IPS DF 6.9 (cell line): ENCODE measurements at regions not wholly inside any gene's neighbourhood (a gene's known extent, or its start where the extent isn't known, plus 50 kb on each side); places are given as distances from the start of the nearest gene placed in this dataset.

ENCODE experiments used
- DNase-seq: peaks from one replicate; pipeline ENCODE4 v3.0.0-alpha.2; 2013; ENCODE audit warnings: low read depth, low spot score
- H3K27ac ChIP-seq: one replicate; pipeline ENCODE4 v1.5.1; 2013; ENCODE audit warnings: low read length, control low read depth
- H3K27me3 ChIP-seq: 2 replicates; pipeline ENCODE4 v1.6.1; 2013; ENCODE audit warnings: mild to moderate bottlenecking, low read length; ENCODE audit not compliant: control insufficient read depth, insufficient read depth
- H3K36me3 ChIP-seq: 2 replicates; pipeline ENCODE4 v1.6.1; 2013; ENCODE audit warnings: low read length; ENCODE audit not compliant: control insufficient read depth, insufficient read depth
- H3K4me1 ChIP-seq: 2 replicates; pipeline ENCODE4 v1.6.1; 2013; ENCODE audit warnings: low read length; ENCODE audit not compliant: control insufficient read depth, insufficient read depth
- H3K4me3 ChIP-seq: 2 replicates; pipeline ENCODE4 v1.5.1; 2013; ENCODE audit warnings: mild to moderate bottlenecking, low read length
- H3K9me3 ChIP-seq: 2 replicates; pipeline ENCODE4 v1.6.1; 2013; ENCODE audit warnings: low read length, inconsistent platforms; ENCODE audit not compliant: control insufficient read depth, insufficient read depth
- WGBS: extraction: QIAGEN DNeasy Blood & Tissue Kit; methylation state at CpG from one replicate; pipeline ENCODE4 v1.1.7; 2013; ENCODE audit warnings: mixed read lengths, missing lambda C conversion rate; ENCODE audit not compliant: insufficient read length, insufficient coverage; 5-methylcytosine and 5-hydroxymethylcytosine counted together

DNA sequence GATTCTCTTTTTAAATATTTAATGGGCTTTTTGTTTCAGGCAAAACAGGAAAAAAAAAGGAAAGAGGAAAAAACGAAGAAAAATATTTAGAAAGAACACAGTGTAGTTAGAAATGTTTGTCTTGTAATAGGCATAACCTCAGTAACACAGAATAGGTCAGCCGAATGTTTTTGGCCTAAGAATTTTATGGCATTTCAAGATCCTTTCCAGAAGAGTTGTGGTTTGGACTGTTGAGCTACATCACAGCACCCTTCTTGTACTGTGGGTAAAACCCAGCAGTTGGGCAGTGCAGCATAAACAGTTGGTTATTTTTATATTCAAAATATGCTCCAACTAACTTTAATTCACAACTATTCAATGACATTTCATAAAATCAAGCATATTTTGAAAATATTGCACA is 474.4 kb upstream of the AGTR1 start:
- Histone ChIP-seq H3K36me3 (no peaks in the 10 kb centered on the region), H3K9me3 (no peaks in the 10 kb centered on the region), H3K4me3 (no peak overlapping the region), H3K27me3 (no peaks in the 10 kb centered on the region), H3K27ac (no peak overlapping the region), H3K4me1 (no peaks in the 10 kb centered on the region)
- no CpG with 5 or more reads among the region's 2 CpGs for WGBS
- no peak for DNase-seq

DNA sequence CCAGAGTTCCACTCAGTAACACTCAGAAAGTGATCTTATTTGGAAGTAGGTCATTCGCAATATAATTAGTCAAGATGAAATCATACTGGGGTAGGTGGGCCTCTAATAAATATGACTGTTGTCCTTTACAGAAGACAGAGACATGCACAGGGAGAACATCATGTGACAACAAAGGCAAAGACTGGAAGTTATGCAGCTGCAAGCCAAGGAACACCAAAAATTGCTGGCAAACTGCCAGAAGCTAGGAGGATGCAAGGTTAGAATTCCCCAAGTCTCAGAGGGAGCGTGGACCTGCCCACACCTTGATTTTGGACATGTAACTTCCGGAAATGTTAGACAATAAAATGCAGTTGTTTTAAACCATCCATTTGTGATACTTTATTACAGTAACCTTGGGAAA is 471.5 kb upstream of the AGTR1 start:
- Histone ChIP-seq H3K4me1 (no peaks in the 10 kb centered on the region), H3K9me3 (no peaks in the 10 kb centered on the region), H3K4me3 (no peak overlapping the region), H3K36me3 (no peaks in the 10 kb centered on the region), H3K27me3 (no peaks in the 10 kb centered on the region), H3K27ac (no peak overlapping the region)
- DNase-seq, result no peak
- WGBS, result no CpG with 5 or more reads among the region's 3 CpGs

DNA sequence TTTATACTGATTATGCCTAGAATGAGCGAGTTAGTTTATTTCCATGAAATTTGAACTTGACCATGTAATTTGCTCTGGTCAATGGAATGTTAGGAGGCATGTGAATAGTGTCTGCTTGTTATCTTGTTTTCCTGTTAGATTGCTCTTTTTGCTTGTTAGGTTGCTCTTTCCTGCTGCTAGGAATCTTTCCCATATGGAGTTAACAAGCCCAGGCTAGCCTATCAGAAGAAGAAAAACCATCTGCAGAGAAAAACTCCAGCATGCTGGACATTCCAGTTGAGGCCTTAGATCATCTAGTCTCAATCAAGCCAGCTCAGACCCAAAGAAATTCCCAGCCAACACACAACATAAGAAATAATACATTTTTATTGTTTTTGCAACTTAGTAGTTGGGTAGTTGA is 470.2 kb upstream of the AGTR1 start:
- no peaks in the 10 kb centered on the region for H3K27me3 ChIP-seq
- no peaks in the 10 kb centered on the region for H3K4me1 ChIP-seq
- no peak for DNase-seq
- H3K9me3 ChIP-seq, result no peaks in the 10 kb centered on the region
- no CpG with 5 or more reads among the region's 1 CpG for WGBS
- H3K27ac ChIP-seq, result no peak overlapping the region
- no peak overlapping the region for H3K4me3 ChIP-seq
- no peaks in the 10 kb centered on the region for H3K36me3 ChIP-seq

DNA sequence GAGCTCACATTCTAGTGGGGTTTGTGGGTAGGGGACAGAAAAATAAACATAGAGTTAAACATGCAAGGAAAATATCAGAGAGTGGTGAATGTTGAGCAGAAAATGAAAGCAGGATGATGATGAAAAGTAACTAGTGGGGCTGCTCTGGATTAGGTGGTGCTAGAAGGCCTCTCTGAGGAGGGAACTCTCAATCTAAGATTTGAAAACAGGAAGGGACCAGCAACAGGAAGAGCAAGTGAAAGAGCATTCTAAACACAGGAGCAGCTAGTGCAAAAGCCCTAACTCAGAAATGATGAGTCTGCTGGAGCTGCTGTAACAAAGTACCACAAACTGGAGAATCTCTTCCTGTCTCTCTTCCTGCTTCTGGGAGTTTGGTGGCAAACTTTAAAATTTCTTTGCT is 468.6 kb upstream of the AGTR1 start:
- no peaks in the 10 kb centered on the region for H3K4me1 ChIP-seq
- H3K4me3 ChIP-seq, result no peak overlapping the region
- no peaks in the 10 kb centered on the region for H3K27me3 ChIP-seq
- no peak for DNase-seq
- no peaks in the 10 kb centered on the region for H3K36me3 ChIP-seq
- no peak overlapping the region for H3K27ac ChIP-seq
- no peaks in the 10 kb centered on the region for H3K9me3 ChIP-seq

DNA sequence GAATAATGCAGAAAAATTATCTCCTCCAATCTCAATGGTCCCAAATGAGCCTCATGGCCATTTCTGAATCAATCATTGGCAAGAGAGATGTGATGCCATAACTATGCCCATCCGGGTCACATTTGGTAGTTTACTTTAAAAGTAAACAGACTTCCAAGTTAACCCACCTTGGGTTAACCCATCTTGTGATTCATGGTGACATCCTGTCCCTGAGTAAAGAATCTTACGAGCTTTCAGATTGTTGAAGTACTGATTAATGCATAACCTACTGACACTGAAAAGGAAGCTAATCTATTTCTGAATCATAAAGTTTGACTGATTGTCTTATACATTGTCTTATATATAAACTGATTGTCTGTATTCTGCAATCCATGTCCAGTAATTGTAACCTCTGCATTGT is 467.2 kb upstream of the AGTR1 start:
- H3K27ac ChIP-seq, result no peak overlapping the region
- no CpG with 5 or more reads among the region's 2 CpGs for WGBS
- H3K27me3 ChIP-seq, result no peaks in the 10 kb centered on the region
- H3K9me3 ChIP-seq, result no peaks in the 10 kb centered on the region
- H3K4me3 ChIP-seq, result no peak overlapping the region
- no peaks in the 10 kb centered on the region for H3K36me3 ChIP-seq
- no peaks in the 10 kb centered on the region for H3K4me1 ChIP-seq
- DNase-seq, result no peak

DNA sequence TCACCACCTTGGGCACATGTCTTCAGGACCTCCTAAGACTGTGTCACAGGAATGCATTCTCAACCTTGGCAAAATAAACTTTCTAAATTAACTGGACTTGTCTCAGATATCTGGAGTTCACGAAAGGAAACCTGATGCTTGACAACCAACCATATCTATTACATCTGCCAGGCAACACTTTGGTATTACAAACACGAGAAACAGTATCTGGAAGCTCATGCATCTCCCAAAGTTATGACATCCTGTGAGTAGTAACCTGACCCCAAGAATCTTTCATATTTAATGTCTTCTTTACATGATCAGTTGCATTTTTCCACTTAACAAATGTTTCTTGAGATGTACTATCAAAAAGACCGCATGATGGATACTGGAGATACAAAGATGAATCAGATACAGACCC is 465.3 kb upstream of the AGTR1 start:
- H3K27me3 ChIP-seq, result no peaks in the 10 kb centered on the region
- WGBS, result no CpG with 5 or more reads among the region's 3 CpGs
- H3K27ac ChIP-seq, result no peak overlapping the region
- no peaks in the 10 kb centered on the region for H3K9me3 ChIP-seq
- no peak for DNase-seq
- no peak overlapping the region for H3K4me3 ChIP-seq
- H3K4me1 ChIP-seq, result no peaks in the 10 kb centered on the region
- no peaks in the 10 kb centered on the region for H3K36me3 ChIP-seq

DNA sequence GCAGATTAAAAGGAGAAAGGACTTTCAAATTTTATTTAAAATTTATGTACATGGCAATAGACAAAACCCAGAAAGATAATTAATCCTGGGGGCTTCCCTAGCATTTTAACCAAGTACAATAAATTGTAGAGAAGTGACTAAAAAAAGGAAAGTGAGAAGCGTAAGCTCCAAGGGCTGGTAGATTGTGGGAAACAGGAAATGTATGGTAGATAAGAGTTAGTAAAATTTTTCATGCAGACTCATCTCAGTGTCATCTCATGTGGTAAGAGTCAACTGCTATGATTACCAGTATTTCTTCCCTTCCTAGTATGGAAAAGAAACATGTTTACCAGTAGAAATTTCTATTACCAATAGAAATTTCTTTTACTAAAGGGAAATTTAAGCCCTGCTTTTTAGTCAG is 464.3 kb upstream of the AGTR1 start:
- Histone ChIP-seq H3K36me3 (no peaks in the 10 kb centered on the region), H3K27me3 (no peaks in the 10 kb centered on the region), H3K4me1 (no peaks in the 10 kb centered on the region), H3K27ac (no peak overlapping the region), H3K4me3 (no peak overlapping the region), H3K9me3 (no peaks in the 10 kb centered on the region)
- DNase-seq, result no peak
- no CpG with 5 or more reads among the region's 1 CpG for WGBS

DNA sequence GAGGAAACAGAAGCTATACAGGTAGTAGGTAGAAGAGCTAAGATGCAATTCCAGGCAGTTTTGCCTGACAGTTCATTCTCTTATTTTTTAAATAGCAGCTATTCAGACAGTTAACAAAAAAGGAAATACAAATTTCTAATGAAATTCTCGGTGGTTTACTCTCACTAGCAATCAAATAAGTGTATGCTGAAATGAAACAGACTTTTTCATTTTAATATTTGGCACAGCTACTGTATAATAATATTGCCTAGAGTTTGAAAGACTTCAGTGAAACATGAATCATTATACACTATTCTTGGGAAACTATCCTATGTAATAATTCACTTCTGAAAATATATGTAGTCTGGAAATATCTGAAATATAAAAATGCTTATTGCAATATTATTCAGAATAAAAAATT is 463.2 kb upstream of the AGTR1 start:
- no peak overlapping the region for H3K27ac ChIP-seq
- WGBS, result no CpG with 5 or more reads among the region's 1 CpG
- no peaks in the 10 kb centered on the region for H3K4me1 ChIP-seq
- H3K9me3 ChIP-seq, result no peaks in the 10 kb centered on the region
- no peaks in the 10 kb centered on the region for H3K27me3 ChIP-seq
- no peak for DNase-seq
- no peak overlapping the region for H3K4me3 ChIP-seq
- no peaks in the 10 kb centered on the region for H3K36me3 ChIP-seq

DNA sequence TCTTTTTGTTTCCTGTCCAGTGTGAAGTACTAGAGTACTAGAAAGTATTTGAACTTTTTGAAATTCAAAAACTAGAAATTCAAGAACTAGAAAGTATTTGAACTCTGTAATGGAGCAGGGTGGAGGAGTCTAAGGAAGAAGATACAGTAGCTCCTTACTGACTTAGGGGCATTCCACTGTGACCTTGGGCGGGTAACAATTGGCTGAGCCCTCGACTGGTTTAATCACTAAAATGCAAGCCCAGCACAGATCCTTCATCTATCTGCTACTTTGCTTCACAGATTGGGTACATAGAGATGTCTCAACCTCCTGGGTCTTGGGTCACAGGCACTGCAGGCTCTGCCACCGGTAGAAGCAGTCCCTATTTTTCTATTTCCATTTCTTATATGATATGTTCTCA is 462.1 kb upstream of the AGTR1 start:
- Histone ChIP-seq H3K27me3 (no peaks in the 10 kb centered on the region), H3K9me3 (no peaks in the 10 kb centered on the region), H3K36me3 (no peaks in the 10 kb centered on the region), H3K4me3 (no peak overlapping the region), H3K27ac (no peak overlapping the region), H3K4me1 (no peaks in the 10 kb centered on the region)
- WGBS, result no CpG with 5 or more reads among the region's 3 CpGs
- no peak for DNase-seq

DNA sequence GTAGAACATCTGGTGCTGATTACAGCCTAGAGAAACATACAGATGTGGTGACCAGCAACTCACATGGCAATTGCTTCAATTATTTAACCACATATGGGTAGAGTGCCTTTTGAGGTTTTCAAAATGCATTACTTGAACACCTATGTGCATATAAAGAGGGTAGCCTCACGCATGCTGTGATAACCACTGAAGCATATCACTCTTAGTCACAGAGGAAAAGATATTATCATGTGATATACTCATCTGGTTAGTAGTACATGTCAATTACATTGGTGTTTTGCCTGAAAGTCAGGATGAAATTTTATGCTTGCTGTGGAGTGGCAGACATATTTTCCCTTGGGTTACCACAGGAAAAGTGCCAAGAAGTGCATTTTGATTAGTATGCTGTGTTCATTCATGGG is 459.3 kb upstream of the AGTR1 start:
- WGBS, result no CpG with 5 or more reads among the region's 1 CpG
- H3K36me3 ChIP-seq, result no peaks in the 10 kb centered on the region
- H3K27me3 ChIP-seq, result no peaks in the 10 kb centered on the region
- no peak for DNase-seq
- no peaks in the 10 kb centered on the region for H3K9me3 ChIP-seq
- no peak overlapping the region for H3K27ac ChIP-seq
- no peak overlapping the region for H3K4me3 ChIP-seq
- H3K4me1 ChIP-seq, result no peaks in the 10 kb centered on the region

DNA sequence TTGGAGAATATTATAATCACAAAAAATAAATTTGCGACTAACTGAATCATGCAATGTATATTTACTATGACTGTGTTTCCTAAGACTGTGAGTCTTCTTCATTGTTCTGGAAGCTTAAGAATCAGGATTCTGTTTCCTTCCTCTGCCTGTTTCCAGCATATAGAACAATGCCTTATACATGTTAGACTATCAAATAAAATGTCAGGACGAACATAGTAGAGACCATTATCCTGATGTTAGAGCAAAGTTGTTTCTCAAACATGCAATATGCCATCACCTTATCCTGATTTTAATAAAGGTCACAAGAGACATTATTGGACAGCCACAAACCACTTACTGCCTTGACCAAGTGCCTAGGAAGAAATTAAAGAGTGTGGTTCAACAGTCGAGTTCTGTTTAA is 457.4 kb upstream of the AGTR1 start:
- H3K4me3 ChIP-seq, result no peak overlapping the region
- no peaks in the 10 kb centered on the region for H3K4me1 ChIP-seq
- no peak for DNase-seq
- no peaks in the 10 kb centered on the region for H3K27me3 ChIP-seq
- no CpG with 5 or more reads among the region's 3 CpGs for WGBS
- H3K9me3 ChIP-seq, result no peaks in the 10 kb centered on the region
- no peak overlapping the region for H3K27ac ChIP-seq
- H3K36me3 ChIP-seq, result no peaks in the 10 kb centered on the region
